HepG2 (cell line): ENCODE measurements at regions not wholly inside any gene's neighbourhood (a gene's known extent, or its start where the extent isn't known, plus 50 kb on each side); places are given as distances from the start of the nearest gene placed in this dataset.

Experiments
- FOSL2 ChIP-seq: sonication (generic); formaldehyde crosslinking; IDR thresholded peaks from 2 replicates; pipeline ENCODE4 v1.4.0; 2020; ENCODE audit warnings: missing genetic modification reagents
- SMARCE1 ChIP-seq: fragments of 450-650 bp; IDR thresholded peaks from 2 replicates; pipeline ENCODE4 v1.6.1; 2017; ENCODE audit warnings: borderline replicate concordance
- TF ChIP-seq, protein P1 (sequence below): sonication (generic); formaldehyde crosslinking; IDR thresholded peaks from 2 replicates; pipeline ENCODE4 v1.5.0; 2020; ENCODE audit warnings: mild to moderate bottlenecking, missing genetic modification reagents, moderate library complexity

- TF ChIP-seq, protein P1, sequence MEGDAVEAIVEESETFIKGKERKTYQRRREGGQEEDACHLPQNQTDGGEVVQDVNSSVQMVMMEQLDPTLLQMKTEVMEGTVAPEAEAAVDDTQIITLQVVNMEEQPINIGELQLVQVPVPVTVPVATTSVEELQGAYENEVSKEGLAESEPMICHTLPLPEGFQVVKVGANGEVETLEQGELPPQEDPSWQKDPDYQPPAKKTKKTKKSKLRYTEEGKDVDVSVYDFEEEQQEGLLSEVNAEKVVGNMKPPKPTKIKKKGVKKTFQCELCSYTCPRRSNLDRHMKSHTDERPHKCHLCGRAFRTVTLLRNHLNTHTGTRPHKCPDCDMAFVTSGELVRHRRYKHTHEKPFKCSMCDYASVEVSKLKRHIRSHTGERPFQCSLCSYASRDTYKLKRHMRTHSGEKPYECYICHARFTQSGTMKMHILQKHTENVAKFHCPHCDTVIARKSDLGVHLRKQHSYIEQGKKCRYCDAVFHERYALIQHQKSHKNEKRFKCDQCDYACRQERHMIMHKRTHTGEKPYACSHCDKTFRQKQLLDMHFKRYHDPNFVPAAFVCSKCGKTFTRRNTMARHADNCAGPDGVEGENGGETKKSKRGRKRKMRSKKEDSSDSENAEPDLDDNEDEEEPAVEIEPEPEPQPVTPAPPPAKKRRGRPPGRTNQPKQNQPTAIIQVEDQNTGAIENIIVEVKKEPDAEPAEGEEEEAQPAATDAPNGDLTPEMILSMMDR (CRISPR knock-in tag), result no peak
- TF ChIP-seq SMARCE1 (no peak), FOSL2 (CRISPR knock-in tag) (no peak)
Observed at GRCh38 chr4:124139044-124139443, 573.5 kb downstream of the ANKRD50 start.
